ENCODE measurements at regions not wholly inside any gene's neighbourhood (a gene's known extent, or its start where the extent isn't known, plus 50 kb on each side); places are given as distances from the start of the nearest gene placed in this dataset.
"Not testable (repeated sequence)": the region's sequence is repeated elsewhere in the genome, so short reads cannot be mapped to it uniquely, and the experiment has no call there.

DNA sequence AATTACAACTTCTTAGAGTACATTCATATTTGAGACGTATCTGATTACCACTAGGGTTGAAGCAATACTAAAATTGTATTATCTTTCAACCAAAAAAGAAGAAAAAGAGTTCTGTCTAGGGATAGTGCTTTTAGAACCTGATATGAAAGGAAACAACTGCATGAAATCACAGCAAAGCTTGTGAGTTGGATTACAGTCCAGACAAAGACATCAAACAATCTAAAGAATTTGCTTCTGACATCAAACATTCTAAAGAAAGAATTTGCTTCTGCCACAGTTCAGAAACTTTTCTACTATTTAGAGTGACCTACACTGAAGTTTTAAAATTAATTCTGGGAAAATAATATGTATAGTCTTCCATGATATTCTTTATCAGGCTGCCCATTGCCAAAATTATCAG is 1141.1 kb upstream of the ACO1 start:
- no peak for DNase-seq (ENCODE audit: low spot score)

GRCh38 chr9:31248156-31248555 is 1136.3 kb upstream of the ACO1 start:
- no peak for DNase-seq (ENCODE audit: low spot score)

- no peak for DNase-seq (ENCODE audit: low spot score)
Observed at GRCh38 chr9:31251386-31251785, 1133.1 kb upstream of the ACO1 start.

GRCh38 chr9:31253800-31254762 is 1130.4 kb upstream of the ACO1 start:
- DNase-seq (ENCODE audit: low spot score), result no peak

- no peak for DNase-seq (ENCODE audit: low spot score)
Observed at GRCh38 chr9:31255211-31255610, 1129.2 kb upstream of the ACO1 start.

DNA sequence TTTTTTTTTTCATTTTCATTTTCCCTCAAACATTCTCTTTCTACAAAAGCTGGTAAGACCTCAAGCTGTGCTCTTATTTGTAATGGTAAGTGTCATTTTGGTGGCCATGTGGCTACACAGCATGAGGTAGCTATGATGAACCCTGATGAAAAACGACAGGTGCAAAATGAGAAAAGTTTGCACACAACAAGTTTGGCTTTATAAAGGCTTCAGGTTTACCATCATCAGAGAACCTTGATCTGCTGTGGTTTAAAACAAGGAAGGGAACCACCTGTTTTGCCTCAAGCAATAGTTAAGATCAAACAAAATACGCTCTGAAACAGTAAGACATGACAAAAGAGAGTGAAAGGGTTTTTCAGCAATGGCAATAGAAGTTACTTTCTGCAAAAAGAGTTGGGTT is 1124.6 kb upstream of the ACO1 start:
- no peak for DNase-seq (ENCODE audit: low spot score)

DNA sequence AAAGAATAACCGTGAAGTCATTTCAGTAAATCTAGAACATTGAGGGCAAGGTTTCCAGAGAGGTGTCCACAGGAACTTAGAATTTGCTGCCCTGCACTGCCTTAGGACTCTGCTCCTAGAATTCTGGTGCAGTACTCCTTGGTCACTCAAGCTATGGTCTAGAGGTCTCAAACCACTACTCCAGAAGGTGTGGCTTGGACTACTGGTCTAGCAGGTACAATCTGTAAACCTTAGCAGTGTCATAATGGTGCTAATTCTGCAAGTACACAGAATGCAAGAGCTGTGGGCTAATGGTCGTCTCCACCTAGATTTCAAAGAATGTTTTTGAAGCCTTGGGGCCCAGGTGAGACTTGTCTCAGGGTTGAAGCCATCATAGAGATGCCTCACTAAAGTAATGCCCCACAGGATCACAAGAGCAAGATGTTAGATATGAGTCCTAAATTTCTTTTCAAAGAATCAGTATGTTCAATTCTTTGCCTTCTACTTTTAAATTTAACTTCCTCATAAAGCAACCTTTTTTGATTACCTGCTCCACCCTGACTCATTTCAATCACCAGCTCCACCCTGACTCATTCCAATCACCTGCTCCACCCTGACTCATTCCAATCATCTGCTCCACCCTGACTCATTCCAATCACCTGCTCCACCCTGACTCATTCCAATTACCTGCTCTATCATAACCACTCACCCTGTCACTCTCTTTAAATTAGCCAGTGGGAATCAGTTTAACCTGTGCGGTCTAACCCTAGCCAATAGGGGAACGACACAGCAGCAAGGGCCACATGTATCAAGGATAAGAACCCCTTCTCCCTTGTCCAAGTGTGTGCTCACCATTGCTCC is 1111.8 kb upstream of the ACO1 start:
- no peak for DNase-seq (ENCODE audit: low spot score)

- DNase-seq (ENCODE audit: low spot score), result no peak
Observed at GRCh38 chr9:31275419-31275818, 1109.0 kb upstream of the ACO1 start.

GRCh38 chr9:31290731-31291130 is 1093.7 kb upstream of the ACO1 start:
- no peak for DNase-seq (ENCODE audit: low spot score)

- no peak for DNase-seq (ENCODE audit: low spot score)
Observed at GRCh38 chr9:31302620-31303418, 1081.6 kb upstream of the ACO1 start.

DNA sequence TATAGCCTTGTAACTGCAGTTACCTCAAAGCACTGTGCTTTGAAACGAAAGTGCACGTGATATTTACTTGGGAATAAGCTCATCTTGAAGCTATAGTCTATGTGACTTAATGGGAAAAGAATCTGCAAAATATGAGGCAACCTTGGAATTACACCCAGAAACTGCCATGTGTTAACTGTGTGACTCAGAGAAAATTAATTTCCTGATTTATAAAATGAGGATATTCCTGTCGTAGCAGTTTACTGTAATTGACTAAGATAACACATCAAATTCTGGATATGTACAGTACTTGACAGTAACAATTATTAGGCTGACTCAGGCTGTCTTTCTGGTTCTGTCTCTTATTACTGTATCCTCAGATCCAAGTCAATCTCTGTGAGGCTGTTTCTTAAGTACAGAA is 1079.9 kb upstream of the ACO1 start:
- no peak for DNase-seq (ENCODE audit: low spot score)

- DNase-seq (ENCODE audit: low spot score), result no peak
Observed at GRCh38 chr9:31314241-31314640, 1070.2 kb upstream of the ACO1 start.

DNA sequence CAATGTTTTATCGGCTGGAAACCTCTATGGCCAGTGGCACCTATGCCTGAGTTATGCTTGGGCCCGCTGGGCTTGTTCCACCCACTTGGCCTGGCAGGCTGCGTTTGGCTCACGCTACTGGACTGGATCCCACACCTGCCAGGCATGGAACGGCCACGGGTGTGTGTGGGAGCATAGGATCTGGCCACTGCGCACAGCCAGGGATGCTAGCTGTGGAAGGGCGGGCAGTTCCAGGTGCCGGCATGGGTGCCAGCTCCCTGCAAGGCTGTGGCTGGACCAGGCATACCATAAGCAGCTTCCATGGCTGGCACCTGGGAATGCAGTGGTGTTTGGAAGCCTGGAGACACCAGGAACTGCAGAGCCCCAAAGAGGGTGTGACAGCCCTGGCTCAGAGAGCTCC is 1063.9 kb upstream of the ACO1 start:
- no peak for DNase-seq (ENCODE audit: low spot score)

- DNase-seq (ENCODE audit: low spot score), result no peak
Observed at GRCh38 chr9:31321256-31321655, 1063.2 kb upstream of the ACO1 start.

- no peak for DNase-seq (ENCODE audit: low spot score)
Observed at GRCh38 chr9:31321686-31322085, 1062.8 kb upstream of the ACO1 start.

DNA sequence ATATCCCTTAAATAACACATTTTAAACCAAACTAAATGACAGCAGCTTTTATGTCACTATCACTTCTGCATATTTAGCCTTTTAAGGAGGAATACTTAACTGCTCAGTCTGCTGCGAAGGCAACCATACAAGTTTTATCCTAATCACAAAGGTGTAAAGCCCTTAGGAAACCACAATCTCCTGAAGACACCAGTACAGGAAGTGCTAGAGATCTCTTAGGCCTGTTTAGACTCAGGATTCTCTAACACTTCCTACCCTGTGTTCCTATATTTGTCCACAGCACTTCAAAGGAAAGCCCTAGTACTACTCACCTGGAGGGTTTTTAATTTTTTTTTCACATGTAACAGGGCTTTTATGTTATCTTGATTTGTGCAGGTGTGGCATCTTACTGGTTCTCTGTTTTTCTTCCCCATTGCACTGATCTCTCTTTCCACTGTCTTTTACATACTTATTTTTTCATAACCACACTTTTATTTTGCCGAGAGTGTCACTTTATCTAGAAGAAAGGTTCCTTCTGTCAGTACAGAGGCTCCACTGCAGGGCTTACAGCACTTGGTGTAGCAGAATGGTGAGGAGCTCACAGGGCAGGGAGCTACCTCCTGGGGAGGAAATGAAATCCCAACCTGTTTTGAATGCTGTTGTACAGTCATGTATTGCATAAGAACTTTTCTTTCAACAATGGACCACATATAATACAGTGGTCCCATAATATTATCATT is 1060.6 kb upstream of the ACO1 start:
- DNase-seq (ENCODE audit: low spot score), result no peak

DNA sequence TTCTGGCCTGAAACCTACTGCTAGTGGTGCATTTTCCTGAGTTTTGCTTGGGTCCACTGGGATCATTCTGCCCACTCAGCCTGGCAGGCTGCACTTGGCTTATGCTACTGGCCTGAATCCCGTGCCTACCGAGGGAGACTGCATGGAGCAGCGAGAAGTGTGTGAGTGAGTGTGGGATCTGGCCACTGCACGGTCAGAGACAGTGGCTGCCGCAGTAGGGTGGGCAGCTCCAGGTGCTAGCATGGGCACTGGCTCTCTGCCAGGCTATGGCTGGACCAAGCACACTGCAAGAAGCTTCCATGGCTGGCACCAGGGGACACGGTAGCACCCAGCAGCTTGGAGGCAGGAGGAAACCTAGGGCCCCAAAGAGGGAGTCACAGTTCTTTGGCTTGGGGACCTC is 1058.7 kb upstream of the ACO1 start:
- DNase-seq (ENCODE audit: low spot score), result no peak

DNA sequence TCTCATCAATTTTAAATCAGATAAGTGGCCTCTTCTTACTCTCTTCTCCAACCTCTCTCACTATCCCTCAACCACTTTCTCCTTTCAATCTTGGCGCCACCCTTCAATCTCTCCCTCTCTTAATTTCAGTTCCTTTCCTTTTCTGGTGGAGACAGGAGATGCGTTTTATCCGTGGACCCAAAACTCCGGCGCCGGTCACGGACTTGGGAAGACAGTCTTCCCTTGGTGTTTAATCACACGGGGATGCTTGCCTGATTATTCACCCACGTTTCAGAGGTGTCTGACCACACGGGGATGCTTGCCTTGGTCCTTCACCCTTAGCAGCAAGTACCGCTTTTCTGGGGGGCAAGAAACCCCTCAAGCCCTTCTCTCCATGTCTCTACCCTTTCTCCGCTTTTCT is 1057.6 kb upstream of the ACO1 start:
- DNase-seq (ENCODE audit: low spot score), result not testable (repeated sequence)

- DNase-seq (ENCODE audit: low spot score), result no peak
Observed at GRCh38 chr9:31334837-31335528, 1049.5 kb upstream of the ACO1 start.

DNA sequence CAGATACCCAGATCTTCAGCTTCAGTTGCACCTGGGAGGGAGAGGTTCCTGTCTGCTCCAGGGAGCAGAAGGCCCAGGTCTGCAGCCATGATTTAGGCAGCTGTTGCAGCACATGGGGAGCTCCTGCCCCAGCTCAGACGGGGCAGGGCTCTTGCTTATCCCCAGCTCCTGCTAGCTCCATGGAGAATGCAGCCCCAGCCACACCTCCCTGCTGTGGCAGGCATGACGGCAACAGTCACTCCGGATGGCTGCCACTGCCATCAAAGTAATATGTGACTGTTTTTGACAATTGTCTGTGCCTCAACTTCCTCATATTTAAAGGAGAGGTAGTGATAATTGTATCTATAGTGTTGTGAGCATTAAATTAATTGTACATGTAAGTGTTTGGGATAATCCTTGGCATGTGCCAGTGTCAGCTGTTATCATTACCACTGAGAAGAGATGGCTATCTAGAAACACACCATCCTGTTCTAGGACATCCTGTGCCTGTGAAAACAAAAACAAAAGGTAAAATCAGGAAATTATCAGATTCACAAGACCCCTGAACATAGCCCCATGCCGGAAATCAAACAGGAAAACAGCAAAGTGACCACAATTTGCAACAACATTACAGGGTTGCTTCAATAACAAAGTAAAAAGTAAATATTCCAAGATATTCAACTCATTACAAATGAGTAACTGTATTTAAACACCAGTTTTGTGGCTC is 1048.8 kb upstream of the ACO1 start:
- no peak for DNase-seq (ENCODE audit: low spot score)

All from AG08396 (cell line).